Stimulated activated naive CD8-positive, alpha-beta T cell treated with anti-CD3 and anti-CD28 coated beads, Interleukin-15, Interleukin-2, amounts not matched to agents 100 U/mL and 50 U/mL, for 24 hours (primary cell): ENCODE measurements at regions not wholly inside any gene's neighbourhood (a gene's known extent, or its start where the extent isn't known, plus 50 kb on each side); places are given as distances from the start of the nearest gene placed in this dataset.

Experiments
- ATAC-seq: fragments of 150-1000 bp; cut with Tn5 transposase; one replicate; pipeline ENCODE4 v1.10.0; 2021
- DNase-seq: peaks from one replicate; pipeline ENCODE4 v3.0.0; 2021

DNA sequence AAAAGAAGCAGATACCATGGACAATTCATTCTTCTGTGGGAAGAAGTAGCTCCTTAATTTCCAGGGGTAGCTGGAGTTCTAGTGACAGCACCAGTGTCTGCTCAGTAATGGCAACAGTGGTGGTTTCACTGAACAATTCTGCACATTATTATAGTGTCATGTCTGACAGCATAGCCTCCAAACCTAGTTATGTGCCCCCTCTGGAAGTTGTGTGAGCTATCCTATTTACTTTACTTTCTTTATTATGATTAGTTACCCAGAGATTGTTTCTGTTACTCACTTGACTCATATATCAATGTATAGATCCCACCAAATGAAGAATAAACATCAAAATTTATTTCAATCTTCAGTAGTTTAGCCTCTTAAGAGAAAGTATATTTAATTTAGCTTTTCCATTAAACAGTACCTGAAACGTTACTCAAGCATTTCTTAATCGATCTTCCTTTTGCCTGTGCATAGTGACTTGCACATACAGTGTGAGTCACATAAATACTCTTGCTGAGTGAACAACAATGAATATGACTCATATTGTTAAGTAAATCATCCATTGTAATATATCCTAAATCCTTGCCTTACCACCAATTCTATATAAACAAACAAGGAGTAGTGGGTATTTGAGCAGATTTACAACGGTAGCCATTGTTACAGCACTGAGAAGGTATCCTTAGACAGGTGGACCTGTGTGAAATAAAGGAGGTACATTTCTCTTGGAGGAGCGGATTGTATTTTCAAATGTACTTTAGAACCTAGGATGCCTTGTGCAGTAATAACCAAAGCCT, 534.7 kb downstream of the ANKRD50 start:
- no peak for ATAC-seq
- no peak for DNase-seq

DNA sequence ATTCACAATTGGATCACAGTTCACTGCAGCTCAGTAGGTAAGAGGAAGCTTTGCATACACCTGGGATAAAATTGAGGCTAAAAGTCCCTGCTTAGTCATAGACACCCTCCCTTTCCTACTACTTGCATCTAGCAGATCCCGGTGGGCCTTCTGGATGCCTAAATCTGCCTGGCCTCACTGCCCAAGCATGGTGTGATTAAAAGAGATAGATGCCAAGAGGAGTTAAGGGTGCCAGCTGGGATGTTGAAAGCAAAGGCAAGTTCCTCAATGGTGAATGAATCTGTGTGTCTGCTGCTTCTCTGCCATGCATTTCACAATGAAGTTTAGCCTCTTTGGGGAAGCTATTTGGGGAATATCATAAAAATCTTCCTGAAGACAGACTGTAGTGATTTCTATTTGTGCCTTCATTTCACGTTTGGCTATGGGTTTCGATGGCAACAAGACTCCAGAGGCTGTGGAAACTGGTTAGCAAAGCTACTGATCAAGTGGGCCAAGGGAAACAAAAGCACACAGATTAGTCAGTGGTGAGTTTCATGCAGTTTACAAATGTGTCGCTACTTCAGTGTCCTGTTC, 534.0 kb downstream of the ANKRD50 start:
- ATAC-seq: no peak
- no peak for DNase-seq

DNA sequence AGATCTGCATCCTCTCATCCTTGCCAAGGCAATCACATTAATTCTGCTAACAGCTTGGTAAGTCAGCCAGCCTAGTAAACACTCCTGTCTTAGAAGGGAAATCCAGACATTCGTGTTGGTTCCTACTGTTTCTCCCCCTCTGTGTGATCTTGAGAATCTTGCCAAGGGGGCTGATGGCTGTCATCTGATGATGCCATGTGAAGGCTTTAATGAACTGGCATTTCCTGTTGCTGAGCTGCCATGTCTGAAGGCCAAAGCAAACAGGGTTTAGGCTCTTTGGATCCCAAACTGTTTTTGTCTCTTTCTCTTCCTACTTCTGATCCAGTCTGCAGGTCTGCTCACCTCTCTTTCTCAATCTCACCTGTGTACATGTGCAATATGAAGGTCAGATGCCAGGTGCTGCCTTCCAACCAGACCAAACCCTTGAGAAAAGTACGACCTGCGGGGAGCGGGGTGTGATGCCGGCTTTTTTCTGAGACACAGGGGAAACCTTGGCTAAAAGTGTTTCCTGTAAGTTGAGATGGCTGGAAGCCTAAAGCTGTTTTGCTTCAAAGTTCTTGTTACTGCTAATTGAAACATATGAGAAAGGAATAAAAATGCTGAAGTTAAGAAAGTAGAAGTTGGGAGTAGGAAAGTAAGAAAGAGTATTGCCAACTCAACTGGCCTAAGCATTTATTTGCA, 532.9 kb downstream of the ANKRD50 start:
- DNase-seq (no peak), ATAC-seq (no peak)

- no peak for DNase-seq
- no peak for ATAC-seq
These were observed 531.5 kb downstream of the ANKRD50 start for GRCh38 chr4:124181039-124181438.

- no peak for DNase-seq
- ATAC-seq: no peak
These were observed 529.3 kb downstream of the ANKRD50 start for GRCh38 chr4:124183231-124183630.

DNA sequence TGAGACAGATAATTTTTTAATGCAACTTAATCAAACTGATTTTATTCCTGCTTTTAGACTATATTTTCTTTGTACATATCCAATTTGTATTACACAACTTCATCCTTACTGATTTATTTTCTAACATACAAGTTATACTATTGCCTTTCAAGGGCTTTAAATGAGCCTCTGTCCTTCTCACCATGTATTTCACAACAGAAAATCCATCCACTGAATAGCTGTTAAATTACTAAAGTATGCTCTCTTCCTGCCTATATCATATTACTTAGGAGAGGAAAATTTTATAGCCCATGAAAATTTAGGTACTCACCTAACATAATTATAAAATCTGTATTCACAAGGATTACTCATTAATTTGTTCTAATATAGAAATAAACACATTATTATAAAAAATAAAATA, 528.6 kb downstream of the ANKRD50 start:
- no peak for ATAC-seq
- no peak for DNase-seq

DNA sequence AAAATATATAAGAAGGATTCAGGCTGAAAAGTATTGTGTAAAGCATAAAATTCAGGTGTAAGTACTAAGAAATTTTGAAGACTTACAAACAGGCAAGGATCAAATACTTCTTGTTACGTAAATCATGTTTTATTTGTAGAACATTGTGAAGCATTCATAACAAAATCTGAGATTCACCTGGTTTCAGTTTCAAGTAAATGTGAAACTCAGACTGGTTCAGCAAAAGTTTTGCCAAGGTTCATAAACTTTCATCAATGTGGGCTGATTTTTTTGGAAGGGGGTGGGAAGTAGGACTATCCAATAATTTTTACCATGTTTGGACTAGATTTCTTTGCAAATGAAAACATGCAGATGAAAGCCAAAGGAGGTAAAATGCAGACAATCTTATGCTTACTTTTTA, 527.7 kb downstream of the ANKRD50 start:
- ATAC-seq (no peak), DNase-seq (no peak)

GRCh38 chr4:124188595-124188994, 523.9 kb downstream of the ANKRD50 start:
- DNase-seq: no peak
- no peak for ATAC-seq

DNA sequence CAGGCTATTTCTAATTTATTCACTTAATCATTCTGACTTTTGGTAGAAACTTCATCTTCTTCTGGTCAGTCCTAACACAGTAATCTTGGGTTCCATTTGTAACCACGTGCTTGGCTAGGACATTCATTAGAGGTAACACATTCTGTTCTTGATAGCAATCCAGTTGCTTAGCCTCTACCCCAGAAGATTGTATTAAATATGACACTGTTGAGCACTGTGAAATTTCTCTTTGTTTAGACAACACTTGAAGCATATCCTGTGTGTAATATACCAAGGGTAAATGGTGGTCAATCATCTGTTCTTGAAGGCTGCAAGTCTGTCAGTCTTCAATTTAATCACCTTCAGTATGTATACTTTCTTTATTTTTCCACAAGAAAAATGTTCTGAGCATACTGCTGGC, 523.0 kb downstream of the ANKRD50 start:
- no peak for ATAC-seq

DNA sequence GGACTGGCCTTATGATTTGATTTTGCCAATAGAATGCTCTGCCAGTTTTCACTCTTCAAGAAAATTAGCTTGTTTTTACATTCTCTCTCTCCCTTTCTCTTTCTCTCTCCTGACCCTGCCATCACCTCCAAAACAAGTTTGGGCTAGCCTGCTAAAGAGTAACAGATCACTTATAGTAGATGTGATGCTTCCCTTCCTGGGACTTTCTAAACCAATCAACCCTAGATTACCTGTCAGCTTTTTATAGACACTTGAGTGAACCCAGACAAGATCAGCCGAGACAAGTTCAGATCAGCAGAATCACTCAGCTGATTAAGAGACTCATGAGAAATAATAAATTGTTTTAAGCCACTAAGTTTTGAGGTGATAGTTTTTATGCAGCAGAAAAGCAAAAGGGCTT, 521.2 kb downstream of the ANKRD50 start:
- DNase-seq: no peak
- ATAC-seq: no peak

More for the DNA sequence above, 523.0 kb downstream of the ANKRD50 start:
- DNase-seq: no peak

- ATAC-seq (no peak), DNase-seq (no peak)
These were observed 520.0 kb downstream of the ANKRD50 start for GRCh38 chr4:124192544-124192943.

GRCh38 chr4:124199185-124199584, 513.3 kb downstream of the ANKRD50 start:
- ATAC-seq (no peak), DNase-seq (no peak)

- ATAC-seq (no peak), DNase-seq (no peak)
These were observed 512.8 kb downstream of the ANKRD50 start for GRCh38 chr4:124199755-124200154.

- DNase-seq: no peak
- ATAC-seq: no peak
These were observed 510.9 kb downstream of the ANKRD50 start for GRCh38 chr4:124201636-124202035.

GRCh38 chr4:124202099-124202498, 510.4 kb downstream of the ANKRD50 start:
- no peak for DNase-seq
- no peak for ATAC-seq

DNA sequence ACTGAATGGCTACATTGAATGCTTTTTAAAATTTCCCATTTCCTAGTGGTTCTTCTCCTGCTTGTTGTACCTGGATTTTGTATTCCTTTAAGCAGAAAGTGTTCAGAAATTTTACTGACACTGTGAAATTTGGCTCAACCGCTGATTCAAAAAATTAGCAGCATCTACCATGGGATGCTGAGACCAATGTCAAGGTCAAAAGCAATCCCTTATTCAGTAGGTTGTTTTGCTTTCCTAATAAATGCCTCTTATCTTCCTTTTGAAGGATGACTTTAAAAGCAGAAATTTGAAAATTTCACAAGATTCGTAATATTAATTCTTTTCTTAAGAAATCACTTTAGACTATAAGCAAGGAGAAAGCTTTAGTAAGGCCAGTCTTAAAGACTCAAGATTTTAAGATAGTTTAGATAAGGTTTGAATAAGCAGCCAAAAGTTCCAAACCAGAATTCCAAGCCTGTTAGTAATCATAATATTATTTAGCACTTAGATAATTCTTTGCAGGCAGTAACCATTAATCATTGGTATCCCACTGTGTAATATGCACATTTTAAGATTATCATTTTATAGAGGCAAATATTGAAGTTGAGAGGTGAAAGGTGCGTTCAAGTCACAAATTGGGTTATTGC, 508.8 kb downstream of the ANKRD50 start:
- no peak for ATAC-seq

GRCh38 chr4:124206779-124207605, 505.5 kb downstream of the ANKRD50 start:
- DNase-seq (no peak), ATAC-seq (no peak)

More for the DNA sequence above, 508.8 kb downstream of the ANKRD50 start:
- DNase-seq: no peak

DNA sequence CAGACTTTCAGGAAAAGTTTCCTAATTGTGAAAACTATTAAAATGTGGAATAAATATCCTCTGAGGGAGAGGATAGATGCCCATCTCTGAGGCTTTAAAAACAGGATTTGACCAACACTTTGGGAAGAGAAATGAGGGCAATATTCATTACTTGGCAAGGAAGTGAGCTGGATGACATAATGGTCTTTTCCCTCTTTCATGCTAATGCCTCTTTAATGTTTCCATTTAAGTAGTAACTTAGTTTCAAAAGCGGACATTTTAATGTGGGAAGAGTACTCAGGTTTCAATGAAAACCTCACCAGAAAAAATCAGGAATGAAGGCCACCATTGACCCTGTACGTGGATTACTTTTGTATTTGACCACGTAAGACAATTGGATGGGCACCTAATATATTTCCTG, 503.3 kb downstream of the ANKRD50 start:
- ATAC-seq: no peak
- DNase-seq: no peak

- ATAC-seq: no peak
- DNase-seq: no peak
These were observed 502.9 kb downstream of the ANKRD50 start for GRCh38 chr4:124209626-124210025.

- no peak for ATAC-seq
- no peak for DNase-seq
These were observed 501.8 kb downstream of the ANKRD50 start for GRCh38 chr4:124210746-124211145.

GRCh38 chr4:124212815-124213630, 499.5 kb downstream of the ANKRD50 start:
- ATAC-seq (no peak), DNase-seq (no peak)
